ENCODE measurements at regions not wholly inside any gene's neighbourhood (a gene's known extent, or its start where the extent isn't known, plus 50 kb on each side); places are given as distances from the start of the nearest gene placed in this dataset.

- no peaks in the 10 kb centered on the region for H3K79me2 ChIP-seq (ENCODE audit: insufficient read depth, low read depth)
- H3K36me3 ChIP-seq (ENCODE audit: insufficient read depth) = no peaks in the 10 kb centered on the region
- H3K4me1 ChIP-seq (ENCODE audit: low read depth, poor library complexity, severe bottlenecking) = no peaks in the 10 kb centered on the region
- no peak overlapping the region for H3K27ac ChIP-seq
- TF ChIP-seq CTCF (conservative IDR thresholded peaks at IDR 0.05; ENCODE audit: low read depth, low read length) = no peak
- no peak overlapping the region for H3K4me3 ChIP-seq (IDR thresholded peaks at IDR 0.05; ENCODE audit: insufficient read depth, low read depth, low read length)
- no peaks in the 10 kb centered on the region for H4K20me1 ChIP-seq (ENCODE audit: insufficient read depth)
- no peaks in the 10 kb centered on the region for H3K27me3 ChIP-seq (ENCODE audit: insufficient read depth, low read depth)
- no peak overlapping the region for H3K9ac ChIP-seq
- no peak overlapping the region for H2AFZ ChIP-seq (ENCODE audit: low read depth)
- no peak overlapping the region for H3K4me2 ChIP-seq
Observed at GRCh38 chr7:54343511-54343910, 198.7 kb upstream of the VSTM2A start.

- Histone ChIP-seq H3K27me3 (ENCODE audit: insufficient read depth, low read depth) (no peaks in the 10 kb centered on the region), H2AFZ (ENCODE audit: low read depth) (no peak overlapping the region), H3K79me2 (ENCODE audit: insufficient read depth, low read depth) (no peaks in the 10 kb centered on the region), H3K4me3 (IDR thresholded peaks at IDR 0.05; ENCODE audit: insufficient read depth, low read depth, low read length) (no peak overlapping the region), H3K36me3 (ENCODE audit: insufficient read depth) (no peaks in the 10 kb centered on the region), H4K20me1 (ENCODE audit: insufficient read depth) (no peaks in the 10 kb centered on the region), H3K27ac (no peak overlapping the region), H3K4me2 (no peak overlapping the region), H3K9ac (no peak overlapping the region), H3K4me1 (ENCODE audit: low read depth, poor library complexity, severe bottlenecking) (no peaks in the 10 kb centered on the region)
- no peak for TF ChIP-seq CTCF (conservative IDR thresholded peaks at IDR 0.05; ENCODE audit: low read depth, low read length)
Observed at GRCh38 chr7:54345746-54346145, 196.4 kb upstream of the VSTM2A start.

GRCh38 chr7:54349229-54349628 lies 192.9 kb upstream of the VSTM2A start:
- H3K9ac ChIP-seq = no peak overlapping the region
- no peaks in the 10 kb centered on the region for H3K27me3 ChIP-seq (ENCODE audit: insufficient read depth, low read depth)
- TF ChIP-seq CTCF (conservative IDR thresholded peaks at IDR 0.05; ENCODE audit: low read depth, low read length) = no peak
- H3K79me2 ChIP-seq (ENCODE audit: insufficient read depth, low read depth) = no peaks in the 10 kb centered on the region
- H3K27ac ChIP-seq = no peak overlapping the region
- H3K4me2 ChIP-seq = no peak overlapping the region
- H3K36me3 ChIP-seq (ENCODE audit: insufficient read depth) = no peaks in the 10 kb centered on the region
- no peaks in the 10 kb centered on the region for H4K20me1 ChIP-seq (ENCODE audit: insufficient read depth)
- H3K4me1 ChIP-seq (ENCODE audit: low read depth, poor library complexity, severe bottlenecking) = no peaks in the 10 kb centered on the region
- H2AFZ ChIP-seq (ENCODE audit: low read depth) = no peak overlapping the region
- no peak overlapping the region for H3K4me3 ChIP-seq (IDR thresholded peaks at IDR 0.05; ENCODE audit: insufficient read depth, low read depth, low read length)

GRCh38 chr7:54354436-54354835 lies 187.7 kb upstream of the VSTM2A start:
- Histone ChIP-seq H3K36me3 (ENCODE audit: insufficient read depth) (no peaks in the 10 kb centered on the region), H3K4me2 (no peak overlapping the region), H3K4me3 (IDR thresholded peaks at IDR 0.05; ENCODE audit: insufficient read depth, low read depth, low read length) (no peak overlapping the region), H3K27ac (no peak overlapping the region), H3K4me1 (ENCODE audit: low read depth, poor library complexity, severe bottlenecking) (no peaks in the 10 kb centered on the region), H4K20me1 (ENCODE audit: insufficient read depth) (no peaks in the 10 kb centered on the region), H2AFZ (ENCODE audit: low read depth) (no peak overlapping the region), H3K79me2 (ENCODE audit: insufficient read depth, low read depth) (no peaks in the 10 kb centered on the region), H3K27me3 (ENCODE audit: insufficient read depth, low read depth) (no peaks in the 10 kb centered on the region), H3K9ac (no peak overlapping the region)
- no peak for TF ChIP-seq CTCF (conservative IDR thresholded peaks at IDR 0.05; ENCODE audit: low read depth, low read length)

- H3K4me3 ChIP-seq (IDR thresholded peaks at IDR 0.05; ENCODE audit: insufficient read depth, low read depth, low read length) = no peak overlapping the region
- no peak overlapping the region for H3K4me2 ChIP-seq
- no peaks in the 10 kb centered on the region for H3K36me3 ChIP-seq (ENCODE audit: insufficient read depth)
- no peak overlapping the region for H2AFZ ChIP-seq (ENCODE audit: low read depth)
- no peaks in the 10 kb centered on the region for H3K79me2 ChIP-seq (ENCODE audit: insufficient read depth, low read depth)
- no peak overlapping the region for H3K9ac ChIP-seq
- no peaks in the 10 kb centered on the region for H3K4me1 ChIP-seq (ENCODE audit: low read depth, poor library complexity, severe bottlenecking)
- TF ChIP-seq CTCF (conservative IDR thresholded peaks at IDR 0.05; ENCODE audit: low read depth, low read length) = no peak
- no peaks in the 10 kb centered on the region for H3K27me3 ChIP-seq (ENCODE audit: insufficient read depth, low read depth)
- no peaks in the 10 kb centered on the region for H4K20me1 ChIP-seq (ENCODE audit: insufficient read depth)
- H3K27ac ChIP-seq = no peak overlapping the region
Observed at GRCh38 chr7:54355842-54356241, 186.3 kb upstream of the VSTM2A start.

Measured in KMS-11 (cell line).